Testis (tissue), 2 donors: ENCODE measurements at regions not wholly inside any gene's neighbourhood (a gene's known extent, or its start where the extent isn't known, plus 50 kb on each side); places are given as distances from the start of the nearest gene placed in this dataset.

Experiments
- POLR2A ChIP-seq: fragments of 450-650 bp; IDR thresholded peaks from one replicate; pipeline ENCODE4 v1.6.1; 2017; ENCODE audit warnings: antibody characterized with exemption, mild to moderate bottlenecking, moderate library complexity
- TF ChIP-seq, protein P1 (sequence below), 3 experiments: fragments of 450-650 bp in 2 of 3; fragments of 200-600 bp in 1 of 3; sonication (generic) in 1 of 3; IDR thresholded peaks; one replicate each; pipeline ENCODE4 v1.5.1; 2016 to 2019; ENCODE audit warnings: antibody characterized with exemption in 3 of 3, mild to moderate bottlenecking in 2 of 3, moderate library complexity in 1 of 3

DNA sequence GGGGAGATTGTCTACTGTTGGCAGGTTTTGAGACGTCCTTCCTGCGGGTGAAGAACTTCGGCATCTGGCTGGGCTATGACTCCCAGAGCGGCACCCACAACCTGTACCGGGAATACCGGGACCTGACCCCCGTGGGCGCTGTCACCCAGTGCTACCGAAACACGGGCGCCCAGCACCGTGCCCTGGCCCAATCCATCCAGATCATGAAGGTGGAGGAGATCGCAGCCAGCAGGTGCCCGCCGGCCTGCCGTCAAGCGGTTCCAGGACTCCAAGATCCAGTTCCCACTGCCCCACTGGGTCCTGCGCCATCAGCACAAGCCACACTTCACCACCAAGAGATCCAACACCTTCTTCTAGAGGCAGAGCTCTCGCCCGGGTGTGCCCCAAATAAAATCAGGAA lies 194.9 kb upstream of the EPHA6 start:
- TF ChIP-seq, protein P1, sequence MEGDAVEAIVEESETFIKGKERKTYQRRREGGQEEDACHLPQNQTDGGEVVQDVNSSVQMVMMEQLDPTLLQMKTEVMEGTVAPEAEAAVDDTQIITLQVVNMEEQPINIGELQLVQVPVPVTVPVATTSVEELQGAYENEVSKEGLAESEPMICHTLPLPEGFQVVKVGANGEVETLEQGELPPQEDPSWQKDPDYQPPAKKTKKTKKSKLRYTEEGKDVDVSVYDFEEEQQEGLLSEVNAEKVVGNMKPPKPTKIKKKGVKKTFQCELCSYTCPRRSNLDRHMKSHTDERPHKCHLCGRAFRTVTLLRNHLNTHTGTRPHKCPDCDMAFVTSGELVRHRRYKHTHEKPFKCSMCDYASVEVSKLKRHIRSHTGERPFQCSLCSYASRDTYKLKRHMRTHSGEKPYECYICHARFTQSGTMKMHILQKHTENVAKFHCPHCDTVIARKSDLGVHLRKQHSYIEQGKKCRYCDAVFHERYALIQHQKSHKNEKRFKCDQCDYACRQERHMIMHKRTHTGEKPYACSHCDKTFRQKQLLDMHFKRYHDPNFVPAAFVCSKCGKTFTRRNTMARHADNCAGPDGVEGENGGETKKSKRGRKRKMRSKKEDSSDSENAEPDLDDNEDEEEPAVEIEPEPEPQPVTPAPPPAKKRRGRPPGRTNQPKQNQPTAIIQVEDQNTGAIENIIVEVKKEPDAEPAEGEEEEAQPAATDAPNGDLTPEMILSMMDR (IDR thresholded peaks at IDR 0.05): no peak
- no peak for TF ChIP-seq POLR2A
